Stimulated activated CD8-positive, alpha-beta memory T cell treated with anti-CD3 and anti-CD28 coated beads, Interleukin-15, amount 100 ng/mL, for 4 hours (primary cell): ENCODE measurements at regions not wholly inside any gene's neighbourhood (a gene's known extent, or its start where the extent isn't known, plus 50 kb on each side); places are given as distances from the start of the nearest gene placed in this dataset.
"Not testable (repeated sequence)": the region's sequence is repeated elsewhere in the genome, so short reads cannot be mapped to it uniquely, and the experiment has no call there.

Experiments
- DNase-seq, 2 donors: peaks; one replicate each; pipeline ENCODE4 v3.0.0-alpha.2; 2020; ENCODE audit warnings: low read depth in 2 of 2

DNA sequence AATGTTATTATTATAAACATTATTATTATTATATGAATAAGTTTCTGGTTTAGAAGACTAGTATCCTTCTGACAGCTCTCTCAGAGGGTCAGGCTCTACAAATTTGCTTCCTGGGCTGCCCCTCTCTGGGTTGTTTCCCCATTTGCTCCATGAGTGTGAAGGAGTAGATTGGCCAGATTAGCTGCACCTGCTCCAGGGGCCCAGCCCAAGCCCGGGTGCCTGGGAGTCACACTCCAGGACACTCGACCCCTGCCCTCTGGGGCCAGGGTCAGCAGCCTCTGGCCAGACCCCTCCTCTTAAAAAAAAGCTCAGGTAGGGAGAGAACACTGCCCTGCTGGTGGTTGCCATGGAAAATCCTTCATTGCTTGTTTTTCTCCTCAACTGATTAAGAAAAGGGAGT lies 169.0 kb upstream of the FOXD4L5 start:
- DNase-seq = not testable (repeated sequence)

- DNase-seq = not testable (repeated sequence)
Observed at GRCh38 chr9:65449886-65450610, 165.0 kb upstream of the FOXD4L5 start.

GRCh38 chr9:65449423-65449822 lies 164.4 kb upstream of the FOXD4L5 start:
- no peak for DNase-seq

GRCh38 chr9:65447146-65447545 lies 162.1 kb upstream of the FOXD4L5 start:
- DNase-seq = not testable (repeated sequence)

GRCh38 chr9:65445991-65446390 lies 161.0 kb upstream of the FOXD4L5 start:
- not testable (repeated sequence) for DNase-seq

DNA sequence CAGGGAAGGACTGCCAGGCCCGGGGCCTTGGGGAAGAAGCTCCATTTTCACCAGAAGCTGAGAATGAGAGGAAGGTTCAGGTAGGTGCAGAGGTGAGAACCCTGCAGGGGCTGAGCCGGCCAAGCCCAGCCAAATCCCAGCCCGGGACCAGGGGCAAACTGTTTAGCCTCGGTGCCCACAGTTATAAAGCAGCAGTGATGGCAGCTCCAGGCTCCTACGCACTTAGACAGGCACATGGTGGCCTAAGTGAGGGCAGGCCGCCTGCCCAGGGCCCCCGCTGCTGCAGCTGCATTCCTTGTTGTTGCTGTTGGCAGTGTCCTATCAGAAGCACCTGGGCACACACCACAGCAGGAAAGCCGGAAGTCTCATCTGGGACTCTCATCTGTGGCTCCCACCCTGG lies 159.9 kb upstream of the FOXD4L5 start:
- no peak for DNase-seq

DNA sequence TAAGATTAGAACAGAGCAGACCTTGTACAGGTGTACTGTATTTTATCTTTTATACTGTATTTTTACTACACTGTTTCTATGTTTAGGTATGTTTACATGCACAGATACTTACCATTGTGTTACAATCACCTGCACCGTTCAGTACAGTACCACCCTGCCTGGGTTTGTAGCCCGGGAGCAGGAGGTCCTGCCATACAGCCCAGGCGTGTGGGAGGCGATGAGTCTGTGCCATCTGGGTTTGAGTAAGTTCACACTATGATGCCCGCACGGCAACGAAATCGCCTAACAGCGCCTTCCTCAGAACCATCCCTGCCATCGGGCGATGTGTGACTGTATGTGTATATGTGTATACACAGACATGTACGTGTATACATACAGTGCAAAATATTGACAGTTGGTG lies 157.1 kb upstream of the FOXD4L5 start:
- not testable (repeated sequence) for DNase-seq

- not testable (repeated sequence) for DNase-seq
Observed at GRCh38 chr9:65441324-65441920, 156.4 kb upstream of the FOXD4L5 start.

GRCh38 chr9:65437724-65438123 lies 152.7 kb upstream of the FOXD4L5 start:
- DNase-seq = no peak

DNA sequence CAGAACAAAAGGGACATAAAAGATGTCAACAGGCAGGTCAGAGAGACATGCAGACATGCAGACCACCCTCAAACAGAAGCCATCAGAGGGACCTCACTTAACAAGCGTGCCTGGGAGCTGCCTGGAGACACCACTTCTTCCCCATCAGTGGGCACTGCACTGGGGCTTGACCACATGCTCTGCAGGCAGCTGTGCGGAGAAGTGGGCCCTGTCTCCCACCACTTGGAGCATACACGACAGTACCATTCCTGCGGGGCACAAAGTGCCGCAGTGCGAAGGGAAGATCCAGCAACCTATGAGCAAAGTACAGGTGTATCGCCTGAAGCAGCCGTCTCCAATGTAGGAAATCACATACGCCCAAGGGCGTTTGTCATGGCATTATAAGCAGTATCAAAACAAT lies 150.5 kb upstream of the FOXD4L5 start:
- DNase-seq = no peak

DNA sequence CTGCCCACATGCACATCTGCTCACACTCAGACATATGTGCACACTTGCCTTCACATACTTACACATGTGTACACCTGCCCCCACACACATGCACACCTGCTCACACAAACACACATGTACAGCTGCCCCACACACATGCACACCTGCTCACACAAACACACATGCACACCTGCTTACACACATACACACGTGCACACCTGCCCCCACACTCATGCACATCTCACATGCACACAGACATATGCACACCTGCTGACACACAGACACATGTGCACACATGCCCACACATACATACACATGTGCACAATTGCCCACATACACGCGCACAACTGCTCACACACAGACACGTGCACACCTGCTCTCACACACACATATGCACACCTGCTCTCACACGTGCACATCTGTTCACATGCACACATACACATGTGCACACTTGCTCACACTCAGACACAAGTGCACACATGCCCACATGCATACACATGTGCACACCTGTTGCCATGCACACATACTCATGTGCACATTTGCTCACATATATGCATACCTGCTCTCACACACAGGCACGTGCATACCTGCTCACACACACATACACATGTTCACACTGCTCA lies 147.8 kb upstream of the FOXD4L5 start:
- no peak for DNase-seq

GRCh38 chr9:65432051-65432450 lies 147.0 kb upstream of the FOXD4L5 start:
- DNase-seq = no peak

GRCh38 chr9:65430221-65430620 lies 145.2 kb upstream of the FOXD4L5 start:
- DNase-seq = no peak

DNA sequence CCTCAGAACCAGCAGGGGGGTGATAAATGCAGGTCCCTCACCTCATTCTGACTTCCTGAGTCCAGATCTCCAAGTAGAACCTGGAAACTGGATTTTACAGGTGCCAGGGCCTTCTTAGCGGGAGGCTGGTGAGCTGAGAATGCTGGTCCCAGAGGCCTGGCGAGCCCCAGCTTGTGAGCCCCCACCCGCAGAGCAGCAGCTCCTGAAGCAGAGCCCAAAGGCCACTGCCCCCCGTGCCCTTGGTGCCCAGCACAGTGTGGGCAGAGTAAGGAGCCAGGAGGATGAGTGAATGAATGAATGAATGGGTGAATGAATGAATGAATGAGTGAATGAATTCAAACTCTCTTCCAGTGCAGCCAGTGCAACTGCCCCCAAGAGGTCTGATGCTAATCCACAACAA lies 142.4 kb upstream of the FOXD4L5 start:
- DNase-seq = not testable (repeated sequence)

DNA sequence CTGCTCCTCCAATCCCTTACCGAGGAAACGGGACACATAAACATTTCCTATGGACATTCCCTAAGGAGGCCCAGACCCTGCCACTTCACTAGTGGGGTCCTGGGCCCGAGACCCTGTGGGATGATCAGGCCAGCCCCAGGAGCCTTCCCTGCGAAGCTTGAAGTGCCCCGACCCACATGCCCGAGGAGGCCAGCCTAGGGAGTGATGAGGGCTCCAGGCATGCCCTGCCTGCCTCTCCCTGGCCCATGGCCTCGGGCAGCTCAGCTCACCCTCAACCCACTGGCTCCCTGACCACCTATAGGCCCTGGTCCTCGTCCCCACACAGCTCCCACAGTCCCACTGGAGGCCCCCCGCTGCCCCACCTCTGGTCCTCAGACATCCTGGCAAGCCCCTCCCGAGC lies 141.8 kb upstream of the FOXD4L5 start:
- not testable (repeated sequence) for DNase-seq

GRCh38 chr9:65426231-65426630 lies 141.2 kb upstream of the FOXD4L5 start:
- DNase-seq = no peak

- not testable (repeated sequence) for DNase-seq
Observed at GRCh38 chr9:65425183-65425582, 140.2 kb upstream of the FOXD4L5 start.

GRCh38 chr9:65424437-65424984 lies 139.5 kb upstream of the FOXD4L5 start:
- not testable (repeated sequence) for DNase-seq

DNA sequence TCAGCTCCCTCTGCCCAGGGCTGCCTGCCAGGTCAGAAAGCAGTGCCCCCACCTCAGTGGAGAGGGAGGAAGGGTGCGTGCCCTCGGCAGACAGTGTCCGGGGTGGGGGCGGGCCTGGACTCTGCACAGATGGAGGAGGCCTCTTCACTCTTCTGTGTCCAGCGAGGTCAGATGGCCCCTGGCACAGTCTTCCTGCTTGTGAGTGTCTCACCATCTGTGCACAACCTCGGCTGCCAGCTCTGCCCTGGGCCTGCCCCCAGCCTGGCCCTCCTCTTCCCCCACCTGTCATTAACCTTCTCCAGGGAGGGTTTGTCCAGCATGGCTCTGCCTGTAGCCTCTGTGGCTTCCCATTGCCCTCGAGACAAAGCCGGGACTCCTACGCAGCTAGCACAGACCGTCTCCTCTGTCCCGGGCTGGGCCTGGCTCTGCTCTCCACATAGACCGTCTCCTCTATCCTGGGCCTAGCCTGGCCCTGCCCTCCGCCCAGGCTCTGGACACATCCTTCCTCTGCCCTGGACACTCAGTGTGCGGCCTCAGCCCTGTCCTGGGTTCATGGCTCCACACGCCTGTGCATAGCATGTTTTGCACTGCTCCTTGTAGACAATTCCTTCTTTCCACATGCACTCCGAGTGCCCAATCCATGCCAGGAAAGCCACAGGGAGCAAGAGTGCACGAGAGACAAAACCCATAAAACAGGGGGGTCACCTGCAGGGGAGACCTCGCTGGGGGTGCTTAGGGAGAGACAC lies 138.9 kb upstream of the FOXD4L5 start:
- DNase-seq = not testable (repeated sequence)

DNA sequence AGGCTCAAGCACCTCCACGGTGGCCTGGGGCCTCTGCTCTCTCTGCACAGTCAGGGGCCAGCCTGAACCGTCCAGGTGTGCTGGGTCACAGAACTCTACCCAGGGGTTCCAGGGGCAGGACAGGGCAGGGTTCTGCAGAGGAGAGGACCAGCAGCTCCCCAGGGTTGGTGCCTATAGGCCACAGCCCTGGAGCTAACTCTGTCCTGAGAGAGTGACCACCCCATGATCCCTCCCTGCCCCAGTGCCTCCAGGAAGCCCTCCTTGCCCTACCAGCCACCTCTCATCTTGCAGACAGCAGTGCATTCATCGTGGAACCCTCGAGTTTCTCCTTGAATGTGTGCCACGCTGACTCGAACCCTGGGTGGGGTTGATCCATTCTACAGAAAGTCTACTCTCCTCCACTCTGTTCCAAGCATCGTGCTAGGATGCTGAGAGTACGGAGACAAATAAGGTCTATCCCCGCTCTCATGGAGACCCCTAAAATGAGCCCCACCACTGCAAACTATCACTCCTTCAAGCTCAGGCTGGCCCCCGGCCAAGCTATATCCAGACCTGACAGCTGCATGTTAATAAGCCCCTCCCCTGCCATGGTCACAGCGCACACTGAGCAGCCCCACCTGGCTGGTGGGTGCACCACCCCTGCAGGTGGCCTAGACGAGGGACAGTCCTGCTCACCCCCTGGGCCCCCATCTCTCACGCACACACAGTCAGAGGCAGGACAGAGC lies 138.1 kb upstream of the FOXD4L5 start:
- not testable (repeated sequence) for DNase-seq

DNA sequence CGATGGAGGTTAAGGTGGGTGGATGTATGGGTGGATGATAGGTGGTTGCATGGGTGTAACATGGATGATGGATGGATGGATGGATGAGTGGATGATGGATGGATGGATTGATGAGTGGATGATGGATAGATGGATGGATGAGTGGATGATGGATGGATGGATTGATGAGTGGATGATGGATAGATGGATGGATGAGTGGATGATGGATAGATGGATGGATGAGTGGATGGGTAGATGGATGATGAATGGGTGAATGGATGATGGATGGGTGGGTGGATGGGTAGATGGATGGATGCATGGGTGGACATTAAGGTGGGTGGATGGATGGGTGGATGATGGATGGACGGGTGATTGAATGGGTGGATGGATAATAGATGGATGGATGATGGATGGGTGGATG lies 136.5 kb upstream of the FOXD4L5 start:
- DNase-seq = not testable (repeated sequence)
